Fibroblast of lung (primary cell): ENCODE measurements at regions not wholly inside any gene's neighbourhood (a gene's known extent, or its start where the extent isn't known, plus 50 kb on each side); places are given as distances from the start of the nearest gene placed in this dataset.

Experiments used
- EZH2 ChIP-seq: IDR thresholded peaks from 2 replicates; pipeline ENCODE4 v1.5.1; 2012; ENCODE audit warnings: low read length, control low read depth, mild to moderate bottlenecking; ENCODE audit errors: missing control alignments
- TF ChIP-seq, protein P1 (sequence below), 2 donors: IDR thresholded peaks in 1 of 2; conservative IDR thresholded peaks in 1 of 2; 1 replicate in 1 of 2; 2 replicates in 1 of 2; pipeline ENCODE4 v1.5.1; 2011 to 2012; ENCODE audit warnings: low read length in 2 of 2, control low read depth in 1 of 2, inconsistent platforms in 1 of 2, low read depth in 1 of 2, mild to moderate bottlenecking in 1 of 2

GRCh38 chr7:4523873-4524272, 158.2 kb upstream of the FOXK1 start:
- TF ChIP-seq, protein P1, sequence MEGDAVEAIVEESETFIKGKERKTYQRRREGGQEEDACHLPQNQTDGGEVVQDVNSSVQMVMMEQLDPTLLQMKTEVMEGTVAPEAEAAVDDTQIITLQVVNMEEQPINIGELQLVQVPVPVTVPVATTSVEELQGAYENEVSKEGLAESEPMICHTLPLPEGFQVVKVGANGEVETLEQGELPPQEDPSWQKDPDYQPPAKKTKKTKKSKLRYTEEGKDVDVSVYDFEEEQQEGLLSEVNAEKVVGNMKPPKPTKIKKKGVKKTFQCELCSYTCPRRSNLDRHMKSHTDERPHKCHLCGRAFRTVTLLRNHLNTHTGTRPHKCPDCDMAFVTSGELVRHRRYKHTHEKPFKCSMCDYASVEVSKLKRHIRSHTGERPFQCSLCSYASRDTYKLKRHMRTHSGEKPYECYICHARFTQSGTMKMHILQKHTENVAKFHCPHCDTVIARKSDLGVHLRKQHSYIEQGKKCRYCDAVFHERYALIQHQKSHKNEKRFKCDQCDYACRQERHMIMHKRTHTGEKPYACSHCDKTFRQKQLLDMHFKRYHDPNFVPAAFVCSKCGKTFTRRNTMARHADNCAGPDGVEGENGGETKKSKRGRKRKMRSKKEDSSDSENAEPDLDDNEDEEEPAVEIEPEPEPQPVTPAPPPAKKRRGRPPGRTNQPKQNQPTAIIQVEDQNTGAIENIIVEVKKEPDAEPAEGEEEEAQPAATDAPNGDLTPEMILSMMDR (conservative IDR thresholded peaks at IDR 0.05 in 1 of 2, IDR thresholded peaks at IDR 0.05 in 1 of 2; ENCODE audit: low read depth in 1 of 2, low read length in 2 of 2): no peak
- TF ChIP-seq EZH2: no peak
